ENCODE measurements at regions not wholly inside any gene's neighbourhood (a gene's known extent, or its start where the extent isn't known, plus 50 kb on each side); places are given as distances from the start of the nearest gene placed in this dataset.

- Mint-ChIP-seq H3K4me1 (ENCODE audit: low read depth) (no peaks in the 10 kb centered on the region), H3K9me3 (no peaks in the 10 kb centered on the region), H3K27ac (no peak overlapping the region), H3K4me3 (no peak overlapping the region), H3K36me3 (ENCODE audit: low read depth) (no peaks in the 10 kb centered on the region), H3K27me3 (ENCODE audit: insufficient read depth) (peaks cover 2% of the 10 kb centered on the region)
- no peak for DNase-seq (ENCODE audit: low spot score)
- intact Hi-C loops (cut with micrococcal nuclease), result no loop called here
These were observed 245.3 kb downstream of the TFCP2L1 start for GRCh38 chr2:121039679-121040078.

- H3K4me3 Mint-ChIP-seq, result no peak overlapping the region
- H3K27me3 Mint-ChIP-seq (ENCODE audit: insufficient read depth), result peaks cover 2% of the 10 kb centered on the region
- no peak for DNase-seq (ENCODE audit: low spot score)
- no peaks in the 10 kb centered on the region for H3K9me3 Mint-ChIP-seq
- intact Hi-C loops (cut with micrococcal nuclease), result no loop called here
- no peaks in the 10 kb centered on the region for H3K36me3 Mint-ChIP-seq (ENCODE audit: low read depth)
- H3K4me1 Mint-ChIP-seq (ENCODE audit: low read depth), result no peaks in the 10 kb centered on the region
- no peak overlapping the region for H3K27ac Mint-ChIP-seq
These were observed 243.5 kb downstream of the TFCP2L1 start for GRCh38 chr2:121041516-121041915.

GRCh38 chr2:121043061-121043826 lies 241.8 kb downstream of the TFCP2L1 start:
- H3K36me3 Mint-ChIP-seq (ENCODE audit: low read depth), result no peaks in the 10 kb centered on the region
- peaks cover 2% of the 10 kb centered on the region for H3K27me3 Mint-ChIP-seq (ENCODE audit: insufficient read depth)
- no peak overlapping the region for H3K27ac Mint-ChIP-seq
- H3K4me1 Mint-ChIP-seq (ENCODE audit: low read depth), result no peaks in the 10 kb centered on the region
- intact Hi-C loops (cut with micrococcal nuclease), result no loop called here
- no peak for DNase-seq (ENCODE audit: low spot score)
- H3K9me3 Mint-ChIP-seq, result no peaks in the 10 kb centered on the region
- H3K4me3 Mint-ChIP-seq, result no peak overlapping the region

- intact Hi-C loops (cut with micrococcal nuclease), result no loop called here
- Mint-ChIP-seq H3K9me3 (no peaks in the 10 kb centered on the region), H3K4me3 (no peak overlapping the region), H3K27me3 (ENCODE audit: insufficient read depth) (peaks cover 2% of the 10 kb centered on the region), H3K4me1 (ENCODE audit: low read depth) (no peaks in the 10 kb centered on the region), H3K36me3 (ENCODE audit: low read depth) (no peaks in the 10 kb centered on the region), H3K27ac (no peak overlapping the region)
- no peak for DNase-seq (ENCODE audit: low spot score)
These were observed 241.2 kb downstream of the TFCP2L1 start for GRCh38 chr2:121043827-121044222.

GRCh38 chr2:121044412-121044811 lies 240.6 kb downstream of the TFCP2L1 start:
- Mint-ChIP-seq H3K27me3 (ENCODE audit: insufficient read depth) (peaks cover 2% of the 10 kb centered on the region), H3K27ac (no peak overlapping the region), H3K9me3 (no peaks in the 10 kb centered on the region), H3K36me3 (ENCODE audit: low read depth) (no peaks in the 10 kb centered on the region), H3K4me1 (ENCODE audit: low read depth) (no peaks in the 10 kb centered on the region), H3K4me3 (no peak overlapping the region)
- intact Hi-C loops (cut with micrococcal nuclease), result no loop called here
- DNase-seq (ENCODE audit: low spot score), result no peak

- Mint-ChIP-seq H3K4me1 (ENCODE audit: low read depth) (no peaks in the 10 kb centered on the region), H3K36me3 (ENCODE audit: low read depth) (no peaks in the 10 kb centered on the region), H3K9me3 (no peaks in the 10 kb centered on the region), H3K27me3 (ENCODE audit: insufficient read depth) (peaks cover 2% of the 10 kb centered on the region), H3K27ac (no peak overlapping the region), H3K4me3 (no peak overlapping the region)
- intact Hi-C loops (cut with micrococcal nuclease), result no loop called here
- no peak for DNase-seq (ENCODE audit: low spot score)
These were observed 239.8 kb downstream of the TFCP2L1 start for GRCh38 chr2:121045245-121045644.

GRCh38 chr2:121046335-121046734 lies 238.7 kb downstream of the TFCP2L1 start:
- no peak overlapping the region for H3K4me3 Mint-ChIP-seq
- DNase-seq (ENCODE audit: low spot score), result no peak
- H3K4me1 Mint-ChIP-seq (ENCODE audit: low read depth), result no peaks in the 10 kb centered on the region
- no peaks in the 10 kb centered on the region for H3K36me3 Mint-ChIP-seq (ENCODE audit: low read depth)
- peaks cover 2% of the 10 kb centered on the region for H3K27me3 Mint-ChIP-seq (ENCODE audit: insufficient read depth)
- intact Hi-C loops (cut with micrococcal nuclease), result no loop called here
- H3K9me3 Mint-ChIP-seq, result no peaks in the 10 kb centered on the region
- H3K27ac Mint-ChIP-seq, result no peak overlapping the region

GRCh38 chr2:121047383-121047782 lies 237.6 kb downstream of the TFCP2L1 start:
- H3K4me3 Mint-ChIP-seq, result no peak overlapping the region
- no peaks in the 10 kb centered on the region for H3K4me1 Mint-ChIP-seq (ENCODE audit: low read depth)
- intact Hi-C loops (cut with micrococcal nuclease), result no loop called here
- H3K9me3 Mint-ChIP-seq, result no peaks in the 10 kb centered on the region
- no peak for DNase-seq (ENCODE audit: low spot score)
- H3K27ac Mint-ChIP-seq, result no peak overlapping the region
- no peaks in the 10 kb centered on the region for H3K36me3 Mint-ChIP-seq (ENCODE audit: low read depth)
- peaks cover 2% of the 10 kb centered on the region for H3K27me3 Mint-ChIP-seq (ENCODE audit: insufficient read depth)

GRCh38 chr2:121049131-121049530 lies 235.9 kb downstream of the TFCP2L1 start:
- no peaks in the 10 kb centered on the region for H3K27me3 Mint-ChIP-seq (ENCODE audit: insufficient read depth)
- no peak overlapping the region for H3K27ac Mint-ChIP-seq
- DNase-seq (ENCODE audit: low spot score), result no peak
- intact Hi-C loops (cut with micrococcal nuclease), result no loop called here
- H3K9me3 Mint-ChIP-seq, result no peaks in the 10 kb centered on the region
- no peaks in the 10 kb centered on the region for H3K4me1 Mint-ChIP-seq (ENCODE audit: low read depth)
- no peak overlapping the region for H3K4me3 Mint-ChIP-seq
- no peaks in the 10 kb centered on the region for H3K36me3 Mint-ChIP-seq (ENCODE audit: low read depth)

GRCh38 chr2:121049950-121050585 lies 234.9 kb downstream of the TFCP2L1 start:
- intact Hi-C loops (cut with micrococcal nuclease), result no loop called here
- H3K4me1 Mint-ChIP-seq (ENCODE audit: low read depth), result no peaks in the 10 kb centered on the region
- H3K27me3 Mint-ChIP-seq (ENCODE audit: insufficient read depth), result no peaks in the 10 kb centered on the region
- DNase-seq (ENCODE audit: low spot score), result no peak
- H3K9me3 Mint-ChIP-seq, result no peaks in the 10 kb centered on the region
- no peak overlapping the region for H3K27ac Mint-ChIP-seq
- H3K4me3 Mint-ChIP-seq, result no peak overlapping the region
- no peaks in the 10 kb centered on the region for H3K36me3 Mint-ChIP-seq (ENCODE audit: low read depth)

GRCh38 chr2:121051311-121051710 lies 233.7 kb downstream of the TFCP2L1 start:
- no peaks in the 10 kb centered on the region for H3K4me1 Mint-ChIP-seq (ENCODE audit: low read depth)
- no peaks in the 10 kb centered on the region for H3K27me3 Mint-ChIP-seq (ENCODE audit: insufficient read depth)
- no peaks in the 10 kb centered on the region for H3K9me3 Mint-ChIP-seq
- no peak overlapping the region for H3K4me3 Mint-ChIP-seq
- no peaks in the 10 kb centered on the region for H3K36me3 Mint-ChIP-seq (ENCODE audit: low read depth)
- intact Hi-C loops (cut with micrococcal nuclease), result no loop called here
- H3K27ac Mint-ChIP-seq, result no peak overlapping the region
- DNase-seq (ENCODE audit: low spot score), result no peak

- Mint-ChIP-seq H3K27ac (no peak overlapping the region), H3K4me3 (no peak overlapping the region), H3K9me3 (no peaks in the 10 kb centered on the region), H3K27me3 (ENCODE audit: insufficient read depth) (no peaks in the 10 kb centered on the region), H3K36me3 (ENCODE audit: low read depth) (no peaks in the 10 kb centered on the region), H3K4me1 (ENCODE audit: low read depth) (no peaks in the 10 kb centered on the region)
- intact Hi-C loops (cut with micrococcal nuclease), result no loop called here
- DNase-seq (ENCODE audit: low spot score), result no peak
These were observed 233.0 kb downstream of the TFCP2L1 start for GRCh38 chr2:121052023-121052422.

GRCh38 chr2:121052521-121052920 lies 232.5 kb downstream of the TFCP2L1 start:
- no peak overlapping the region for H3K4me3 Mint-ChIP-seq
- no peaks in the 10 kb centered on the region for H3K27me3 Mint-ChIP-seq (ENCODE audit: insufficient read depth)
- H3K36me3 Mint-ChIP-seq (ENCODE audit: low read depth), result no peaks in the 10 kb centered on the region
- no peak for DNase-seq (ENCODE audit: low spot score)
- H3K9me3 Mint-ChIP-seq, result no peaks in the 10 kb centered on the region
- intact Hi-C loops (cut with micrococcal nuclease), result no loop called here
- H3K27ac Mint-ChIP-seq, result no peak overlapping the region
- no peaks in the 10 kb centered on the region for H3K4me1 Mint-ChIP-seq (ENCODE audit: low read depth)
